GM20000 (cell line): ENCODE measurements at regions not wholly inside any gene's neighbourhood (a gene's known extent, or its start where the extent isn't known, plus 50 kb on each side); places are given as distances from the start of the nearest gene placed in this dataset.

ENCODE experiments used
- DNase-seq: peaks from one replicate; pipeline ENCODE4 v3.0.0; 2012; ENCODE audit warnings: low spot score
- CTCF ChIP-seq: IDR thresholded peaks from 2 replicates; pipeline ENCODE4 v1.5.1; 2012; ENCODE audit warnings: mild to moderate bottlenecking, control low read depth; ENCODE audit errors: extremely low read depth, missing control alignments

- no peak for DNase-seq
- no peak for TF ChIP-seq CTCF
Measured at GRCh38 chr7:94276027-94276426, 118.7 kb upstream of the COL1A2 start.

- peak; percentile 27 for TF ChIP-seq CTCF
- peak; percentile 7 for DNase-seq
Measured at GRCh38 chr7:94276795-94277194, 117.9 kb upstream of the COL1A2 start.

- no peak for TF ChIP-seq CTCF
- no peak for DNase-seq
Measured at GRCh38 chr7:94277236-94277635, 117.5 kb upstream of the COL1A2 start.

- no peak for DNase-seq
- no peak for TF ChIP-seq CTCF
Measured at GRCh38 chr7:94280851-94281250, 113.8 kb upstream of the COL1A2 start.

GRCh38 chr7:94284104-94284503 is 110.6 kb upstream of the COL1A2 start:
- DNase-seq, result no peak
- TF ChIP-seq CTCF, result no peak

- DNase-seq, result no peak
- TF ChIP-seq CTCF, result no peak
Measured at GRCh38 chr7:94286111-94286510, 108.6 kb upstream of the COL1A2 start.

GRCh38 chr7:94288096-94288495 is 106.6 kb upstream of the COL1A2 start:
- no peak for DNase-seq

More at GRCh38 chr7:94288096-94288495, 106.6 kb upstream of the COL1A2 start:
- TF ChIP-seq CTCF, result no peak
